Smooth muscle cell (in vitro differentiated cells): ENCODE measurements at regions not wholly inside any gene's neighbourhood (a gene's known extent, or its start where the extent isn't known, plus 50 kb on each side); places are given as distances from the start of the nearest gene placed in this dataset.

Source experiments
- DNase-seq: peaks from one replicate; lab custom pipeline; 2025; ENCODE audit not compliant: unreplicated experiment; lab: John Stamatoyannopoulos, UW
- H2AFZ ChIP-seq: fragments of 200-600 bp; sonication (generic); 2 replicates; pipeline ENCODE4 v1.6.0; 2016; ENCODE audit warnings: antibody characterized with exemption, low read depth, mild to moderate bottlenecking
- H3F3A ChIP-seq: fragments of 200-600 bp; sonication (generic); 2 replicates; pipeline ENCODE4 v1.6.0; 2017; ENCODE audit warnings: antibody characterized with exemption, low read depth
- H3K27ac ChIP-seq: fragments of 200-600 bp; sonication (generic); 2 replicates; pipeline ENCODE4 v1.5.1; 2016; ENCODE audit warnings: low read depth, mild to moderate bottlenecking
- H3K27me3 ChIP-seq: fragments of 200-600 bp; sonication (generic); 2 replicates; pipeline ENCODE4 v1.6.1; 2016; ENCODE audit warnings: low read depth, mild to moderate bottlenecking
- H3K36me3 ChIP-seq: fragments of 200-600 bp; sonication (generic); 2 replicates; pipeline ENCODE4 v1.5.1; 2016; ENCODE audit warnings: low read depth
- H3K4me1 ChIP-seq: fragments of 200-600 bp; sonication (generic); 2 replicates; pipeline ENCODE4 v1.5.1; 2016; ENCODE audit warnings: low read depth
- H3K4me2 ChIP-seq: fragments of 200-600 bp; sonication (generic); 2 replicates; pipeline ENCODE4 v1.6.0; 2016; ENCODE audit warnings: mild to moderate bottlenecking
- H3K4me3 ChIP-seq: fragments of 200-600 bp; sonication (generic); 2 replicates; pipeline ENCODE4 v1.5.1; 2016; ENCODE audit warnings: mild to moderate bottlenecking
- H3K79me2 ChIP-seq: fragments of 200-600 bp; sonication (generic); 2 replicates; pipeline ENCODE4 v1.6.0; 2016; ENCODE audit warnings: low read depth, mild to moderate bottlenecking
- H3K9ac ChIP-seq: fragments of 200-600 bp; sonication (generic); 2 replicates; pipeline ENCODE4 v1.6.0; 2016; ENCODE audit warnings: low read depth
- H3K9me3 ChIP-seq: fragments of 200-600 bp; sonication (generic); replicated peaks from 2 replicates; pipeline ENCODE4 v1.5.1; 2016; ENCODE audit warnings: low read depth
- H4K20me1 ChIP-seq: fragments of 200-600 bp; sonication (generic); 2 replicates; pipeline ENCODE4 v1.6.0; 2016; ENCODE audit warnings: low read depth
- WGBS: methylation state at CpG from one replicate; pipeline ENCODE4 v1.1.7; 2016; ENCODE audit warnings: low lambda C conversion rate; 5-methylcytosine and 5-hydroxymethylcytosine counted together
- TF ChIP-seq, protein P1 (sequence below): fragments of 200-600 bp; sonication (generic); IDR thresholded peaks from 2 replicates; pipeline ENCODE4 v1.5.1; 2017; ENCODE audit warnings: borderline replicate concordance, mild to moderate bottlenecking, antibody characterized with exemption; ENCODE audit not compliant: insufficient read depth, poor library complexity, severe bottlenecking

DNA sequence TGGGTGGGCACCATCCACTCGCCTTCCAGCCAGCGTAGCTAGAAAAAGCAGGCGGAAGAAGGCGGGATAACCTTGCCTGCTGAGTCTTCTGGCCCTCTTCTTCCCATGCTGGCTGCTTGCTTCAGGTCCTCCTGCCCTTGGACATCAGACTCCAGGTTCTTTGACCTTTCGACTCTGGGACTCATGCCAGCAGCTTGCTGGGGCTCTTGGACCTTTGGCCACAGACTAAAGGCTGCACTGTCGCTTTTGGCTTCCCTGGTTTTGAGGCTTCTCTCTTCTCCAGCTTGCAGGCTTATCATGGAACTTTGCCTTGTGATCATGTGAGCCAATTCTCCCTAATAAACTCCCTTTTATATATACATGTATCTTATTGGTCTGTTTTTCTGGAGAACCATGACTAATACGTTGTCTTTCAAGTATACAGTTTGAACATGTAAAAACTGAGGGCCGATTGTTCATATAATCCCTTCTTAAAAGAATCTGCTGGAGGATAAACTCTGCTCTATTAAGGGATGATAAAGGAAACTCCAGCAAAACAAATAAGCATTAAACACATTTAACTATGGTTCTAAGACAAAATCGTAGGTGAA, 116.6 kb upstream of the LCORL start:
- whole genome bisulfite sequencing = 88% methylated on average over 9 of the region's 9 CpGs
- Histone ChIP-seq H3K4me2 (no peak overlapping the region), H3K9ac (no peak overlapping the region), H3K36me3 (no peaks in the 10 kb centered on the region), H4K20me1 (no peaks in the 10 kb centered on the region), H2AFZ (no peak overlapping the region), H3F3A (no peaks in the 10 kb centered on the region), H3K4me1 (no peaks in the 10 kb centered on the region), H3K27ac (no peak overlapping the region), H3K4me3 (no peak overlapping the region), H3K9me3 (no peaks in the 10 kb centered on the region), H3K27me3 (no peaks in the 10 kb centered on the region), H3K79me2 (no peaks in the 10 kb centered on the region)
- TF ChIP-seq, protein P1, sequence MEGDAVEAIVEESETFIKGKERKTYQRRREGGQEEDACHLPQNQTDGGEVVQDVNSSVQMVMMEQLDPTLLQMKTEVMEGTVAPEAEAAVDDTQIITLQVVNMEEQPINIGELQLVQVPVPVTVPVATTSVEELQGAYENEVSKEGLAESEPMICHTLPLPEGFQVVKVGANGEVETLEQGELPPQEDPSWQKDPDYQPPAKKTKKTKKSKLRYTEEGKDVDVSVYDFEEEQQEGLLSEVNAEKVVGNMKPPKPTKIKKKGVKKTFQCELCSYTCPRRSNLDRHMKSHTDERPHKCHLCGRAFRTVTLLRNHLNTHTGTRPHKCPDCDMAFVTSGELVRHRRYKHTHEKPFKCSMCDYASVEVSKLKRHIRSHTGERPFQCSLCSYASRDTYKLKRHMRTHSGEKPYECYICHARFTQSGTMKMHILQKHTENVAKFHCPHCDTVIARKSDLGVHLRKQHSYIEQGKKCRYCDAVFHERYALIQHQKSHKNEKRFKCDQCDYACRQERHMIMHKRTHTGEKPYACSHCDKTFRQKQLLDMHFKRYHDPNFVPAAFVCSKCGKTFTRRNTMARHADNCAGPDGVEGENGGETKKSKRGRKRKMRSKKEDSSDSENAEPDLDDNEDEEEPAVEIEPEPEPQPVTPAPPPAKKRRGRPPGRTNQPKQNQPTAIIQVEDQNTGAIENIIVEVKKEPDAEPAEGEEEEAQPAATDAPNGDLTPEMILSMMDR = no peak
- DNase-seq = no peak

DNA sequence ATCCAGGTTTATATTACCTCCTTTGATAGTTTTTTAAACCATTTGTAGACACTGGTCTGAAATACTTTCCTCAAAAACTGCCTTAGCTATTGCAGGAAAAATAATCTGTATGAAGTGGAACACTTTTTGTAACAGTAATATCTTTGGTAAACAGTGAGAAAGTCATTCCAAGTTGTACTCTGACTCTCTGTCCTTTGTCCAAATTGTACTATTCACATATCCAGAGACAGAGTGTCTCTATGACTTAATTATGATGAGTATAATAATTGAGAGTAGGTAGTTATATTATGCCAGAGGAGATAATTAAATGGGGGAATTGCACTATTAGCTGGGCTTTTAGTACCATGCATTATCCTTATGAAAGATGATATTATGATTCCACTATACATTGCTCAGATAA, 112.6 kb upstream of the LCORL start:
- no peak overlapping the region for H3K27ac ChIP-seq
- no peaks in the 10 kb centered on the region for H4K20me1 ChIP-seq
- H3F3A ChIP-seq = no peaks in the 10 kb centered on the region
- no peak overlapping the region for H3K9ac ChIP-seq
- TF ChIP-seq, protein P1 = no peak
- no peak overlapping the region for H3K4me3 ChIP-seq
- no peaks in the 10 kb centered on the region for H3K36me3 ChIP-seq
- DNase-seq = no peak
- H3K79me2 ChIP-seq = no peaks in the 10 kb centered on the region
- no peaks in the 10 kb centered on the region for H3K27me3 ChIP-seq
- no peak overlapping the region for H2AFZ ChIP-seq
- H3K4me1 ChIP-seq = no peaks in the 10 kb centered on the region
- no peaks in the 10 kb centered on the region for H3K9me3 ChIP-seq
- H3K4me2 ChIP-seq = no peak overlapping the region

DNA sequence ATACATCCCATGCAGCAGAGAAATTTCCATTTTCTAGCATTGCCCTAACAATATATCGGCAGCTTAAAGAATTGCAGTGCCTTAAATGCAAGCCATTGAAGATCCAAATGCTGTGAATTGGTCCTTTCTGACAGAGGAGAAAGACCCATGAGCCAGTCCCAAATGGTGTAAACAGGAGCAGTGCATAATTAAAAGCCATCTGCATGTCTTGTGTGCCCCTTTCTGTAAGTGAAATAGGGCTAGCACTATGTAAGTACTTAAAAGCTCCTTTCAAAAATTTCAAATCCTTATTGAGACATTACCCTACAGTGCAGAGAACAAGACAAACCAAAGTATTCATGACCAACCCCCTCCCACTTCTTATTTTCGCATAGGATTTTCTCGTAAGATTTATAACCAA, 108.7 kb upstream of the LCORL start:
- DNase-seq = no peak
- WGBS = 95% methylated on average over 3 of the region's 3 CpGs
- no peaks in the 10 kb centered on the region for H3F3A ChIP-seq
- H4K20me1 ChIP-seq = no peaks in the 10 kb centered on the region
- no peak overlapping the region for H3K9ac ChIP-seq
- no peak overlapping the region for H3K27ac ChIP-seq
- H3K4me1 ChIP-seq = no peaks in the 10 kb centered on the region
- TF ChIP-seq, protein P1 = no peak
- no peak overlapping the region for H3K4me2 ChIP-seq
- H3K9me3 ChIP-seq = no peaks in the 10 kb centered on the region
- H3K36me3 ChIP-seq = no peaks in the 10 kb centered on the region
- H3K4me3 ChIP-seq = no peak overlapping the region
- H2AFZ ChIP-seq = no peak overlapping the region
- no peaks in the 10 kb centered on the region for H3K79me2 ChIP-seq
- no peaks in the 10 kb centered on the region for H3K27me3 ChIP-seq

DNA sequence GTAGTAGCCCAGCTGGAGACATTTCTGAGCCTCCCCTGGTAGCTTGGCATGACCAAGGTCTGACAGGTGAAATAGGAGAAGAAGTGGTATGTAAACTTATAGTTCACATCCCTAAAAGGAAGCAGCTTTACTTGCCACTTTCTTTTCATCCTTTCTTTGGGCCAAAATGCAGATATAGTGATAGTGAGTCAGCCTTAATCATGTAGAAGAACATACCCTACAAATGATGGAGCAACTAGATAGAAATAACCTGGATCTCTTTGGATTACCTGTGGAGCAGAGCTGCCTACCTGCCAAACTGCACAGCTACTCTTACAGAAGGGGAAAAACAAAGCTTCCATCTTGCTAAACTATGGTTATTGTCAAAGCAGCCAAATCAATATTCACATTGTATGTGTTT, 106.7 kb upstream of the LCORL start:
- H3K36me3 ChIP-seq = no peaks in the 10 kb centered on the region
- H3K9me3 ChIP-seq = no peaks in the 10 kb centered on the region
- no peak for DNase-seq
- no peaks in the 10 kb centered on the region for H3K79me2 ChIP-seq
- H4K20me1 ChIP-seq = no peaks in the 10 kb centered on the region
- no peaks in the 10 kb centered on the region for H3F3A ChIP-seq
- no peaks in the 10 kb centered on the region for H3K4me1 ChIP-seq
- no peak overlapping the region for H2AFZ ChIP-seq
- no peak overlapping the region for H3K4me3 ChIP-seq
- H3K27ac ChIP-seq = no peak overlapping the region
- TF ChIP-seq, protein P1 = no peak
- H3K4me2 ChIP-seq = no peak overlapping the region
- no peaks in the 10 kb centered on the region for H3K27me3 ChIP-seq
- H3K9ac ChIP-seq = no peak overlapping the region
